ENCODE measurements at regions not wholly inside any gene's neighbourhood (a gene's known extent, or its start where the extent isn't known, plus 50 kb on each side); places are given as distances from the start of the nearest gene placed in this dataset.

- no peak for DNase-seq (ENCODE audit: low spot score)
Measured at GRCh38 chr6:164166996-164167395, 752.5 kb downstream of the QKI start.

- DNase-seq (ENCODE audit: low spot score), result no peak
Measured at GRCh38 chr6:164166515-164166914, 752.0 kb downstream of the QKI start.

- DNase-seq (ENCODE audit: low spot score), result no peak
Measured at GRCh38 chr6:164164876-164165275, 750.4 kb downstream of the QKI start.

GRCh38 chr6:164163239-164163638 lies 748.7 kb downstream of the QKI start:
- DNase-seq (ENCODE audit: low spot score), result no peak

- no peak for DNase-seq (ENCODE audit: low spot score)
Measured at GRCh38 chr6:164159061-164159460, 744.5 kb downstream of the QKI start.

GRCh38 chr6:164154588-164154987 lies 740.1 kb downstream of the QKI start:
- DNase-seq (ENCODE audit: low spot score), result no peak

- DNase-seq (ENCODE audit: low spot score), result no peak
Measured at GRCh38 chr6:164152611-164153010, 738.1 kb downstream of the QKI start.

- DNase-seq (ENCODE audit: low spot score), result no peak
Measured at GRCh38 chr6:164151161-164152120, 736.9 kb downstream of the QKI start.

- no peak for DNase-seq (ENCODE audit: low spot score)
Measured at GRCh38 chr6:164150232-164150631, 735.7 kb downstream of the QKI start.

GRCh38 chr6:164148788-164149187 lies 734.3 kb downstream of the QKI start:
- DNase-seq (ENCODE audit: low spot score), result no peak

GRCh38 chr6:164144316-164144715 lies 729.8 kb downstream of the QKI start:
- no peak for DNase-seq (ENCODE audit: low spot score)

GRCh38 chr6:164142322-164142721 lies 727.8 kb downstream of the QKI start:
- no peak for DNase-seq (ENCODE audit: low spot score)

GRCh38 chr6:164135511-164136132 lies 721.1 kb downstream of the QKI start:
- DNase-seq (ENCODE audit: low spot score), result no peak

- peak; percentile 24 for DNase-seq (ENCODE audit: low spot score)
Measured at GRCh38 chr6:164133095-164133494, 718.6 kb downstream of the QKI start.

- no peak for DNase-seq (ENCODE audit: low spot score)
Measured at GRCh38 chr6:164130585-164130984, 716.1 kb downstream of the QKI start.

- no peak for DNase-seq (ENCODE audit: low spot score)
Measured at GRCh38 chr6:164130151-164130550, 715.6 kb downstream of the QKI start.

GRCh38 chr6:164129218-164129617 lies 714.7 kb downstream of the QKI start:
- DNase-seq (ENCODE audit: low spot score), result no peak

- DNase-seq (ENCODE audit: low spot score), result no peak
Measured at GRCh38 chr6:164128101-164128500, 713.6 kb downstream of the QKI start.

- DNase-seq (ENCODE audit: low spot score), result peak; percentile 45
Measured at GRCh38 chr6:164124986-164125385, 710.5 kb downstream of the QKI start.

GRCh38 chr6:164124473-164124872 lies 710.0 kb downstream of the QKI start:
- no peak for DNase-seq (ENCODE audit: low spot score)

GRCh38 chr6:164122109-164122508 lies 707.6 kb downstream of the QKI start:
- DNase-seq (ENCODE audit: low spot score), result no peak

GRCh38 chr6:164121527-164121926 lies 707.0 kb downstream of the QKI start:
- DNase-seq (ENCODE audit: low spot score), result no peak

GRCh38 chr6:164114651-164115050 lies 700.1 kb downstream of the QKI start:
- DNase-seq (ENCODE audit: low spot score), result no peak
